Activated naive CD4-positive, alpha-beta T cell treated with anti-CD3 and anti-CD28 coated beads, Interleukin-2, amount 10 ng/mL, durations not matched to agents 7 days and 5 days (primary cell): ENCODE measurements at regions not wholly inside any gene's neighbourhood (a gene's known extent, or its start where the extent isn't known, plus 50 kb on each side); places are given as distances from the start of the nearest gene placed in this dataset.
"Not testable (repeated sequence)": the region's sequence is repeated elsewhere in the genome, so short reads cannot be mapped to it uniquely, and the experiment has no call there.

Experiments
- CTCF ChIA-PET: fragments of 350-600 bp; sonication (Branson Sonifier 250); formaldehyde crosslinking; loops from one replicate; lab custom pipeline; 2021; ENCODE audit warnings: antibody characterized with exemption; lab: Charles Lee
- DNase-seq: peaks from one replicate; pipeline ENCODE4 v3.0.0-alpha.2; 2020
- H3K27ac Mint-ChIP-seq: one replicate; pipeline ENCODE4 v1.8.0; 2021; ENCODE audit warnings: mild to moderate bottlenecking, moderate library complexity, mixed read lengths
- H3K27me3 Mint-ChIP-seq: one replicate; pipeline ENCODE4 v1.8.0; 2021; ENCODE audit warnings: mild to moderate bottlenecking, mixed read lengths
- H3K36me3 Mint-ChIP-seq: one replicate; pipeline ENCODE4 v1.8.0; 2021; ENCODE audit warnings: mixed read lengths
- H3K4me1 Mint-ChIP-seq: one replicate; pipeline ENCODE4 v1.8.0; 2021; ENCODE audit warnings: mixed read lengths
- H3K4me3 Mint-ChIP-seq: one replicate; pipeline ENCODE4 v1.8.0; 2021; ENCODE audit warnings: mild to moderate bottlenecking, moderate library complexity, mixed read lengths
- H3K9me3 Mint-ChIP-seq: one replicate; pipeline ENCODE4 v1.8.0; 2021; ENCODE audit warnings: mixed read lengths

DNA sequence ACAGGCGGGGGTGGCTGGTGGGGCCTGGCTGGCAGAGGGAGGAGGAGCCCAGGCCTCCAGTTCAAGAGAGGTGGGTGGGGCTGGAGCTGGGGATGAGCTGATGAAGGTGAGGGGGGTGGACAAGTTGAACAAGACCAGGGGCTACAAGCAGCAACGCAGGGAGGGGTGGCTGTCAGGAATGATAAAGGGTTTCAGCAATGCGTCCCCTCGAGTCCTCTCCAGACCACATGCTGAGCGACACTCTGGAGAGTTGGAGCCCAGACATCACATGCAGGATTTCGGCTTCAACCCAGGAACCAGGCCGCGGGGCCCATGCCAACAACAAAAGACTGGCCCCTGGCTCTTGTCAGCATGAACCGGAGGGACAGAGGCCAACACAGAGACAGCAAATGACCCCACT is 480.3 kb downstream of the BRD1 start:
- CTCF ChIA-PET: no interaction called here
- no peaks in the 10 kb centered on the region for H3K9me3 Mint-ChIP-seq
- H3K4me1 Mint-ChIP-seq: no peaks in the 10 kb centered on the region
- H3K4me3 Mint-ChIP-seq: no peak overlapping the region
- H3K27me3 Mint-ChIP-seq: peaks cover 15% of the 10 kb centered on the region
- H3K27ac Mint-ChIP-seq: no peak overlapping the region
- no peaks in the 10 kb centered on the region for H3K36me3 Mint-ChIP-seq
- DNase-seq: no peak

DNA sequence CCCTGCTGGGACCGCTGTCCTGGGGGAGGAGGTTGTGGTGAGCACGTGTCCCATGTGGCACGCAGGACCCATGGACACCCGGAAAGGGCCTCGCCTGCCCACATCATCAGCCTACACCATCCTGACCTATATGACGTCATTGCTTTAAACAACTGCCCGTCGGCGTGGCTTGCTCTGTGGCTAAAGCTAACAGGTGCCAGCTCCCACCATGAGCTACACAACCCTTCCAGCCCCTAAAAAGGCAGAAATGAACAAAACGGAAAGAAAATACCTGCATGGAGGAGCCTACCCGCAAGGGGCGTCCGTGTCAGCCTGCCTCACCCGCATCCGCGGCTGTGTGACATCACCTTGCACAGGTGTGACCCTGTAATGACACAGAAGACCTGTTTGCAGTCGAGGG is 481.8 kb downstream of the BRD1 start:
- Mint-ChIP-seq H3K36me3 (no peaks in the 10 kb centered on the region), H3K4me3 (no peak overlapping the region), H3K27me3 (peaks cover 15% of the 10 kb centered on the region), H3K27ac (no peak overlapping the region), H3K4me1 (no peaks in the 10 kb centered on the region), H3K9me3 (no peaks in the 10 kb centered on the region)
- CTCF ChIA-PET: no interaction called here
- no peak for DNase-seq

- Mint-ChIP-seq H3K9me3 (no peaks in the 10 kb centered on the region), H3K4me3 (no peak overlapping the region), H3K27ac (no peak overlapping the region), H3K36me3 (no peaks in the 10 kb centered on the region), H3K27me3 (peaks cover 16% of the 10 kb centered on the region), H3K4me1 (no peaks in the 10 kb centered on the region)
- CTCF ChIA-PET: no interaction called here
- no peak for DNase-seq
Observed at GRCh38 chr22:49344656-49345055, 483.0 kb downstream of the BRD1 start.

- no peaks in the 10 kb centered on the region for H3K9me3 Mint-ChIP-seq
- no peaks in the 10 kb centered on the region for H3K36me3 Mint-ChIP-seq
- no peak for DNase-seq
- peaks cover 19% of the 10 kb centered on the region for H3K27me3 Mint-ChIP-seq
- no peaks in the 10 kb centered on the region for H3K4me1 Mint-ChIP-seq
- H3K4me3 Mint-ChIP-seq: no peak overlapping the region
- no peak overlapping the region for H3K27ac Mint-ChIP-seq
- CTCF ChIA-PET: no interaction called here
Observed at GRCh38 chr22:49344161-49344560, 483.5 kb downstream of the BRD1 start.

DNA sequence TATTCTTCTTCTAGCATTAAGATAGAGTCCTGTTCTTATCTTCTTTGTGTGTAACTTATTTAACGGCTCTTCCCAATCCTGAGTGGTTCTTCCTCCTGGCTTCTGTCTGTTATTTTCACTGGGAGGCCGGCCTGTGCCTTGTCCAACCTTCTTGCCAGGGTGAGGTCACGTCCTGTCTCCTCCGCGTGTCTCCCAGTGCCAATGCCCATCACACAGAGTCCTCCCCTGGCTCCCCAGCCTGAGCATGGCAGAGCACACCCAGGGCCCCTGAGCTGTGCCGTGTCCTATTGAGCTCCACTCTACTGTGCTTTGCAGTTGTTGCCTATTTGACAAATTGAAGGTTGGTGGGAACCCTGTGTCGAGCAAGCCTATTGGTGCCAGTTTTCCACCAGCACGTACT is 487.3 kb downstream of the BRD1 start:
- CTCF ChIA-PET: no interaction called here
- peaks cover 15% of the 10 kb centered on the region for H3K27me3 Mint-ChIP-seq
- no peak overlapping the region for H3K27ac Mint-ChIP-seq

DNA sequence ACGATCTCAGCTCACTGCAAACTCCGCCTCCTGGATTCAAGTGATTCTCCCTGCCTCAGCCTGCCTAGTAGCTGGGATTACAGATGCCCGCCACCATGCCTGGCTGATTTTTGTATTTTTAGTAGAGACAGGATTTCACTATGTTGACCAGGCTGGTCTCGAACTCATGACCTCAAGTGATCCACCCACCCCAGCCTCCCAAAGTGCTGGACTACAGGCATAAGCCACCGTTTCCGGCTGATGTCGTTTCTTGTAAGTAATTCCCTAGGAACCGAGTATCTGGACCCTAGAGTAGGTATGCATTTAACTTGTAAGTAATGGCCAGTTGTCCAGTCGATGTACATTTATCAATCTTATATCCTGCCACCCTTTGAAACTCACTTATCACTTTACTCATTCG is 491.2 kb downstream of the BRD1 start:
- H3K9me3 Mint-ChIP-seq, H3K36me3 Mint-ChIP-seq, H3K27ac Mint-ChIP-seq, H3K4me1 Mint-ChIP-seq, DNase-seq, H3K27me3 Mint-ChIP-seq, H3K4me3 Mint-ChIP-seq, CTCF ChIA-PET: not testable (repeated sequence)

More for the DNA sequence above, 487.3 kb downstream of the BRD1 start:
- no peak for DNase-seq
- no peaks in the 10 kb centered on the region for H3K36me3 Mint-ChIP-seq
- no peak overlapping the region for H3K4me3 Mint-ChIP-seq
- no peaks in the 10 kb centered on the region for H3K9me3 Mint-ChIP-seq
- no peaks in the 10 kb centered on the region for H3K4me1 Mint-ChIP-seq

DNA sequence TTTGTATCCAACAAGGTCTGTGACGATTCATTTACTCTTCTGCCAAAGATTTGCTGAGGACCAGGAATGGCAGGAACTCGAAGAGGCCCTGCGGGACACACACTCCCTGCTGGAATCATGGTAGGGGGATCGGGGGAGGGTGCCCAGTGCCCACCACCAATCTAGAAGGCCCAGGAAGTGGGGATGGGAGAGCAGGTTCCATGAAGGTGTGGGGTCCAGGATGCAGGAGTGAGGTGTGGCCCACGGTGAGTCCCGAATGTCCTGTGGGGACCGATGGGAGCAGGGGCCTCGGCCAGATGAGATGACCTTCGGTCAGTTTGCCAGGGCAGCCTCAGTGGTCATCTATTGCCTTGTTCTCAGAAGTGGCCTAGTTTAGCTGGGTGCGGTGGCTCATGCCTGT is 492.7 kb downstream of the BRD1 start:
- CTCF ChIA-PET: no interaction called here
- H3K27me3 Mint-ChIP-seq: peaks cover 5% of the 10 kb centered on the region
- no peak for DNase-seq
- H3K4me3 Mint-ChIP-seq: no peak overlapping the region
- no peak overlapping the region for H3K27ac Mint-ChIP-seq
- H3K4me1 Mint-ChIP-seq: no peaks in the 10 kb centered on the region
- H3K36me3 Mint-ChIP-seq: no peaks in the 10 kb centered on the region
- H3K9me3 Mint-ChIP-seq: no peaks in the 10 kb centered on the region

- CTCF ChIA-PET: no interaction called here
- Mint-ChIP-seq H3K4me1 (no peaks in the 10 kb centered on the region), H3K9me3 (no peaks in the 10 kb centered on the region), H3K36me3 (no peaks in the 10 kb centered on the region), H3K27ac (no peak overlapping the region), H3K4me3 (no peak overlapping the region), H3K27me3 (peaks cover 2% of the 10 kb centered on the region)
- DNase-seq: no peak
Observed at GRCh38 chr22:49334449-49334789, 493.3 kb downstream of the BRD1 start.

- CTCF ChIA-PET: no interaction called here
- H3K27ac Mint-ChIP-seq: no peak overlapping the region
- H3K36me3 Mint-ChIP-seq: no peaks in the 10 kb centered on the region
- H3K4me1 Mint-ChIP-seq: no peaks in the 10 kb centered on the region
- H3K4me3 Mint-ChIP-seq: no peak overlapping the region
- no peaks in the 10 kb centered on the region for H3K9me3 Mint-ChIP-seq
- DNase-seq: no peak
- H3K27me3 Mint-ChIP-seq: no peaks in the 10 kb centered on the region
Observed at GRCh38 chr22:49333206-49333605, 494.5 kb downstream of the BRD1 start.

- Mint-ChIP-seq H3K27ac (no peak overlapping the region), H3K36me3 (no peaks in the 10 kb centered on the region), H3K9me3 (no peaks in the 10 kb centered on the region), H3K4me1 (no peaks in the 10 kb centered on the region), H3K27me3 (no peaks in the 10 kb centered on the region), H3K4me3 (no peak overlapping the region)
- CTCF ChIA-PET: no interaction called here
- DNase-seq: no peak
Observed at GRCh38 chr22:49332691-49333090, 495.0 kb downstream of the BRD1 start.

DNA sequence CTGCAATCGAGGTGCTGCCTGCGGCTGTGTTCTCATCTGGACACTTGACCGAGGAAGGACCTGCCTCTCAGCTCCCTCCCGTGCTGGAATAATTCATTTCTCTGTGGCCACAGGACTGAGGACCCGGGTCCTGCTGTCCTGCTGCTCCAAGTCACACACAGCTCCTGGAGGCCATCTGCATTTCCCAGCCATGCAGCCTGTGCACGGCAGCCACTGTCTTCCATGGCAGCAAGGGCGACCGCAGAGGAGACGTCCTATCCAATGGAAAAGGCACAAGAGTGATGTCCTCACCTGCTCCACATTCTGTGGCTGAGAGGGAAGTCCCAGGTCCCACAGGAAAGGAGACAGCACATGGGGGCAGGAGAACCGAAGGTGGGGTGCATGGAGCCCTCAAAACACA is 495.8 kb downstream of the BRD1 start:
- Mint-ChIP-seq H3K27ac (no peak overlapping the region), H3K4me1 (no peaks in the 10 kb centered on the region), H3K36me3 (no peaks in the 10 kb centered on the region), H3K4me3 (no peak overlapping the region), H3K27me3 (no peaks in the 10 kb centered on the region), H3K9me3 (peaks cover 3% of the 10 kb centered on the region)
- DNase-seq: no peak
- CTCF ChIA-PET: no interaction called here

DNA sequence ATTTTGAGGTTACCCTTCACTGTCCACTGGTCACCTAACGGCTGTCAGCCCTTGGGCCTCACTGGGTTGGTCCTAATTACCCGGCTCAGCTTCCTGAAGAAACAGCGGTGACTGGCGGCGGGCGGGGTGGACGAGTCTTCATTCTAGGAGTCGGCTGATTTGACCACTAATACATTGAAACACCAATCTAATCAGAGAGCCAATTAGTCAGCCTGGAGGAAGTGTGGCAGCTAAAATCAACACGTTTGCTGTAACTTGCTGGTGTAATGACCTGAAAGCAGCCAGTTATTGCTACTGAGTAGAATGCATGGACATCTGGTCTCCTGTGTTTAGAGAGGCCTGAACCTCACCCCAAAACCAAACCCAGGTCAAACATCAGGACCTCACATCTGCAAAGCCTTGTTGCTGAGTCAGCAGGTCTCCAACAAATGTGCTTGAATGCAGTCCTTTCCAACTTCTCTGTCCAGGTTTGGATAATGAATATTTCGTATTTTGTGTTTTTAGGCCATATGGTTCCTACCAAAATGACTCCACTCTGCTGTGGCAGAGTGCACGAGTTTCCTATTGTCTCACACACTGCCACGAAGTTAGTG is 496.4 kb downstream of the BRD1 start:
- H3K4me3 Mint-ChIP-seq: no peak overlapping the region
- H3K36me3 Mint-ChIP-seq: no peaks in the 10 kb centered on the region
- no peak for DNase-seq
- CTCF ChIA-PET: no interaction called here
- peaks cover 3% of the 10 kb centered on the region for H3K9me3 Mint-ChIP-seq
- H3K27ac Mint-ChIP-seq: no peak overlapping the region
- H3K27me3 Mint-ChIP-seq: peaks cover 5% of the 10 kb centered on the region
- H3K4me1 Mint-ChIP-seq: no peaks in the 10 kb centered on the region

- DNase-seq: no peak
- Mint-ChIP-seq H3K27ac (no peak overlapping the region), H3K4me1 (peaks cover under 1% of the 10 kb centered on the region), H3K27me3 (peaks cover 5% of the 10 kb centered on the region), H3K9me3 (peaks cover 3% of the 10 kb centered on the region), H3K36me3 (no peaks in the 10 kb centered on the region), H3K4me3 (no peak overlapping the region)
- CTCF ChIA-PET: no interaction called here
Observed at GRCh38 chr22:49330421-49331222, 497.1 kb downstream of the BRD1 start.

GRCh38 chr22:49329636-49330035 is 498.0 kb downstream of the BRD1 start:
- Mint-ChIP-seq H3K27ac (no peak overlapping the region), H3K27me3 (peaks cover 8% of the 10 kb centered on the region), H3K9me3 (peaks cover 3% of the 10 kb centered on the region), H3K36me3 (no peaks in the 10 kb centered on the region), H3K4me1 (peaks cover 5% of the 10 kb centered on the region), H3K4me3 (no peak overlapping the region)
- CTCF ChIA-PET: no interaction called here
- DNase-seq: no peak

- H3K36me3 Mint-ChIP-seq: no peaks in the 10 kb centered on the region
- no peak overlapping the region for H3K4me3 Mint-ChIP-seq
- DNase-seq: no peak
- H3K27ac Mint-ChIP-seq: no peak overlapping the region
- peaks cover 10% of the 10 kb centered on the region for H3K27me3 Mint-ChIP-seq
- H3K4me1 Mint-ChIP-seq: peaks cover 7% of the 10 kb centered on the region
- peaks cover 3% of the 10 kb centered on the region for H3K9me3 Mint-ChIP-seq
- CTCF ChIA-PET: no interaction called here
Observed at GRCh38 chr22:49328630-49329405, 498.9 kb downstream of the BRD1 start.
